ENCODE measurements at regions not wholly inside any gene's neighbourhood (a gene's known extent, or its start where the extent isn't known, plus 50 kb on each side); places are given as distances from the start of the nearest gene placed in this dataset.

- no peak for DNase-seq (ENCODE audit: low spot score)
Measured at GRCh38 chr6:144335311-144335861, 50.3 kb downstream of the UTRN start.

- DNase-seq (ENCODE audit: low spot score): no peak
Measured at GRCh38 chr6:144335914-144336313, 50.8 kb downstream of the UTRN start.

- no peak for DNase-seq (ENCODE audit: low spot score)
Measured at GRCh38 chr6:144336900-144337299, 51.8 kb downstream of the UTRN start.

- DNase-seq (ENCODE audit: low spot score): no peak
Measured at GRCh38 chr6:144338474-144338873, 53.3 kb downstream of the UTRN start.

GRCh38 chr6:144338951-144339700 is 54.0 kb downstream of the UTRN start:
- DNase-seq (ENCODE audit: low spot score): no peak

GRCh38 chr6:144339859-144340452 is 54.8 kb downstream of the UTRN start:
- no peak for DNase-seq (ENCODE audit: low spot score)

GRCh38 chr6:144340541-144341371 is 55.6 kb downstream of the UTRN start:
- DNase-seq (ENCODE audit: low spot score): no peak

- no peak for DNase-seq (ENCODE audit: low spot score)
Measured at GRCh38 chr6:144341831-144342527, 56.8 kb downstream of the UTRN start.

- DNase-seq (ENCODE audit: low spot score): no peak
Measured at GRCh38 chr6:144343701-144344428, 58.7 kb downstream of the UTRN start.

GRCh38 chr6:144344646-144345045 is 59.5 kb downstream of the UTRN start:
- DNase-seq (ENCODE audit: low spot score): no peak

GRCh38 chr6:144345451-144345850 is 60.3 kb downstream of the UTRN start:
- no peak for DNase-seq (ENCODE audit: low spot score)

- no peak for DNase-seq (ENCODE audit: low spot score)
Measured at GRCh38 chr6:144346719-144347447, 61.7 kb downstream of the UTRN start.

GRCh38 chr6:144347448-144347759 is 62.3 kb downstream of the UTRN start:
- no peak for DNase-seq (ENCODE audit: low spot score)

GRCh38 chr6:144347933-144348332 is 62.8 kb downstream of the UTRN start:
- DNase-seq (ENCODE audit: low spot score): no peak

- no peak for DNase-seq (ENCODE audit: low spot score)
Measured at GRCh38 chr6:144349690-144350527, 64.8 kb downstream of the UTRN start.

- DNase-seq (ENCODE audit: low spot score): no peak
Measured at GRCh38 chr6:144350528-144350880, 65.4 kb downstream of the UTRN start.

GRCh38 chr6:144351379-144352127 is 66.4 kb downstream of the UTRN start:
- DNase-seq (ENCODE audit: low spot score): no peak

- DNase-seq (ENCODE audit: low spot score): no peak
Measured at GRCh38 chr6:144352331-144352730, 67.2 kb downstream of the UTRN start.

- no peak for DNase-seq (ENCODE audit: low spot score)
Measured at GRCh38 chr6:144353871-144354314, 68.8 kb downstream of the UTRN start.

Data from D341Med (cell line).